MV-4-11 (cell line): ENCODE measurements at regions not wholly inside any gene's neighbourhood (a gene's known extent, or its start where the extent isn't known, plus 50 kb on each side); places are given as distances from the start of the nearest gene placed in this dataset.
A peak's percentile ranks its signal among the peaks of the same experiment; 100 is the strongest.

Source experiments
- DNase-seq: peaks from one replicate; lab custom pipeline; 2025; lab: John Stamatoyannopoulos, UW

GRCh38 chr4:185894481-185894880 lies 82.5 kb upstream of the SORBS2 start:
- DNase-seq: no peak

DNA sequence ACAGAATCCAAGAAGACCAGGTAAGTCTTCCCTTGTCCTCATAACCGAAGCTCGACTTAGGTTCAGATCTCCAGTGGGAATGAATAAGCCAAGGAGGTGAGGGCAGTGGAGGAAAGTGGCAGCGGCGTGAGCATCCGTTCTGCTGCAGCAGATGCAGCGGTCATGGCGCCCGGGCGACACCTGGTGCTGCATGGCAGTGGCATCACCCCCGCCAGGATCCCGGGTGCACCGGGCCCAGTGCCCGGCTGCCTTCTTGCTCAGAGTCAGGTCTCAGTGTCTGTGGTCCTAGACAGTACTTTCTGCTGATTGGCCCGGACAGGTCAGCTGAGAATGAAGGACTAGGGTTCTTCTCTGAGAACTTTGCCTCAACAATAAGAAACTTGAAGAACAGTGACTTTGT lies 83.4 kb upstream of the SORBS2 start:
- DNase-seq: no peak

GRCh38 chr4:185895866-185896265 lies 83.9 kb upstream of the SORBS2 start:
- DNase-seq: no peak

GRCh38 chr4:185896817-185897488 lies 85.0 kb upstream of the SORBS2 start:
- peak; percentile 47 for DNase-seq

GRCh38 chr4:185898413-185898812 lies 86.4 kb upstream of the SORBS2 start:
- no peak for DNase-seq

DNA sequence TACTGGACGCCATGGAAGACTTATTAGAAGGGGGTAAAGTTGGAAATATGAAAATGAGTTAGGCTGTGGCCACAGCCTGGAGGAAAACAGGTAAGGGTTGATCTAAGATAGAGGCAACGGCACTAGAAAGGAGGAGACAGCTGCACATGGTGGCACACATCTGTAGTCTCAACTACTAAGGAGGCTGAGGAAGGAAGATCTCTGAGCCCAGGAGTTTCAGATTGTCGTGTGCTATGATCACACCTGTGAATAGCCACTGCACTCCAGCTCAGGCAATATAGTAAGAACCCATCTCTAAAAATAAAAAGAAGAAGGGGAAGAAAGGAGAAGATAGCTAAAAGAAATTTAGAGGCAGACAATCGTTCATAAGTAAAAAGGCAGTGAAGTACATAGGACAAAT lies 87.8 kb upstream of the SORBS2 start:
- no peak for DNase-seq

DNA sequence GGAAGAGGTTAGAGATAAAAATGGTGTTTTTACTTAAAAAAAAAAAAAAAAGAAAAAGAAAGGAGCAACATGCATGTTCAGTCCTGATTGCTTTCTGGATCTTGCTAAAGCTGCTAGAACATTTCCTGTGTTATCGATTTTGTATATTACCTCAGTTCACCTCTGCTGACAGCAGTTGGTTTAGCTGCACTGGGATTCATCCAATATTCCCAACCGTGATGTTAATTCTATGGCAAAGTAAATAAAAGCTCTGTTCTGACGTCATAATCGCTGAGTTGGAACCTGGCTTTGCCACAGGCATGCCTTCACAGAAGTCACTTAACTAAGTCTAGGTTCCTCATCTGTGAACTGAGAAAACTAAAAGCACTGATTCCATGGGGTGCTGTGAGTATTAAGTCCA lies 90.7 kb upstream of the SORBS2 start:
- DNase-seq: no peak

- no peak for DNase-seq
Measured at GRCh38 chr4:185903205-185903604, 91.2 kb upstream of the SORBS2 start.

- DNase-seq: no peak
Measured at GRCh38 chr4:185904381-185904780, 92.4 kb upstream of the SORBS2 start.

DNA sequence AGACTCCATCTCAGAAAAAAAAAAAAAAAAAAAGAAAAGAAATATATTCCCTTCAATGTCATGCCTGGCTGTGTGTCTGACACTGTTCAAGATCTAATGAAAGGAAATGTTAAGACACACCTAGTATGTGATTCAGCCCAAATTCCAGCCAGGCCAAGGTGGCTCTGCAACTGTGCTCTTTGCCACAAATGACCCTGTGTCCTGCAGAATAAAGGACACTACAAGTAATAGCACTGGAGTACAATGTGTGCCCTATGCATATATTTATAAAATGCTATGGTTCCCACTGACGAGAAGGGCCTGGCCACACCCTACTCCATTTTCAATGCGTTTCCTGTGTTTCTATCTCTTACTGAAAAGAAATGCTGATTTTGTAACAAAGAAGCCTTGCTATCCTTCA lies 98.0 kb upstream of the SORBS2 start:
- no peak for DNase-seq

GRCh38 chr4:185911556-185912064 lies 99.6 kb upstream of the SORBS2 start:
- no peak for DNase-seq

DNA sequence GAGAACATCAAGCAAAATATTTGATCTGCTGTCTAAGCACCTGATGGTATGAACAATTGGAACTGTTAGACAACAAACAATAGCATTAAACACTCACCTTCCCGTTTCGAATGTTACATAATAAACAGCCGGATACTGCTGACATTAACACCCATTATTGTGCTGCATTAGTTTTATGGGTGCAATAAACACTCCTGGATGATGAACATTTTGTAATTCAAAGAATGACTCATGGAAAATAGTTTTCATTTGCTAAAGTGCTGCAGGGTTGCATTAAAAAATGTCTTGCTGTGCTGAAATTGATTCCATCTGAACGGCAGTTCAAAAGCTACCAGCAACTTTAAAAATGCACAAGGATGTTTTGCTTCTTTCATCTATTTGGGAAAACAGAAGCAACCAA lies 100.8 kb upstream of the SORBS2 start:
- DNase-seq: no peak

- DNase-seq: no peak
Measured at GRCh38 chr4:185914583-185915199, 102.7 kb upstream of the SORBS2 start.

DNA sequence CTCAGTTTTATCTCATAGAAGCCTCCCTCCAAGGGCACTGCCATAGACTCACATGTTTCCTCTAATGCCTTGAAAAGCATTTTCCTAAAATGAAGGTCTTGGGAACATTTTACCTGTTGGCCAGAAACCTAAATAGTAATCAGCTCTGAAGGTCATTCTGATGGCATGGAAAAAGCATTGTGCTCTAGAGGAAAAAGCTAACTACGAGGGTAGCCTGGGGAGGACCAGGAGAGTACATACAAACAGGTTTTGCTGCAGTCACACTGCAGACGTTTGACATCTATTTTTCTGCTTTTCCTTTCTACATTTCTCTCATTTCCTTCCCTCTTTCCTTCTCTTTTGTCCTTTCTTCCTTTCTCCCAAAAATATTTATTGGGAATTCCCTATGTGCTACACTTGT lies 103.3 kb upstream of the SORBS2 start:
- no peak for DNase-seq

DNA sequence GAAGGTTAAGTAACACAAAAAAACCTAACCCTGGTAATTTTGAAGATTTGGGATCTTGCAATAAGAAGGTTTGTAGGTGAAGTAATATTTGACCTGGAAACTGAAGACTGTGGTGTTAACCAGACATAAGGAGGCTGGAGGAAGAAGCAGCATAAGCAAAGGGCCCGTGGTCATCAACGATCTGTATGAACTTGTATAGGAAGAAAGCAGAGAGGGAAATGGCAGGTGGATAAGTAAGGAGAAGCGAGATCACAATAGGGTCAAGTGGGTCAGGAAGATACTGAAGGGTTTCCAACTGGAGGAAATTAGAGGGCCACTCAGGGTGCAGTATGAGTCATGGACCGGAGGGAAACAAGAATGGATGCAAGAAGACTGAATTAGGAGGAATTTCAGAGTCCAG lies 103.8 kb upstream of the SORBS2 start:
- no peak for DNase-seq

DNA sequence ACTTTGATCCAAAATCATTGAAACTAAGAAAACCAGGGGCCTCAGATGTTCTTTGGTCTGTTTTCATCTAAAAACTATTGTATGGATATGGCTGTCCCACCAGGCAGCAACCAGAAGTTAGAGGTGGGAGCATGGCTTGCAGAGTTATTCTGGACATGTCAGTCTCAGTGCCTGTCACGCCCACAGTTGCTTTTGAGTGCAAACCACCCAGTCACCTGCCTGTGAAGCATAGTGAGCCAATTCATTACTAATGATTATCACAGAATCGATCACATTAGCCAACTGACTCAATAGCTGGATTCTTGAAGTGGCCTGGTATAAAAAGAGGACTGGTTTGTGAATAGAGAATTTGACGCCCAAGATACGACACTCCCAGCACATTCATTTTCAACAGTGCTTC lies 104.2 kb upstream of the SORBS2 start:
- DNase-seq: no peak

DNA sequence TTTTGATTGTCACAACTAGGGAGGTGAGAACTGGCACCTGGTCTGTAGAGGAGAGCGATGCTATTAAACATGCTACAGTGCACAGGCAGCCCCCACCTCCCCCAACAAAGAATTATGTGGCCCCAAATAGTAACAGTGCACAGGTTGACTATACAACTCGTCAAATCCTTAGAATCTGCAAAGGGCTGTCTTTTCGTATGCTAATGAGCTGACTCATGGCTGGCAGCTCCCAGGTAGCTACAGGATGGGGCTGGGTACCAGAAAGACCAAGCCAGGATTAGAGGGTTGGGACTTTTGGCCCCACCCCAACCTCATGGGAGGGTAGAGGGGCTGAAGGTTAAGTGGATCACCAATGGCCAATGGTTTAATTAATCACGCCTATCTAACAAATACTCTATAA lies 104.7 kb upstream of the SORBS2 start:
- DNase-seq: no peak

DNA sequence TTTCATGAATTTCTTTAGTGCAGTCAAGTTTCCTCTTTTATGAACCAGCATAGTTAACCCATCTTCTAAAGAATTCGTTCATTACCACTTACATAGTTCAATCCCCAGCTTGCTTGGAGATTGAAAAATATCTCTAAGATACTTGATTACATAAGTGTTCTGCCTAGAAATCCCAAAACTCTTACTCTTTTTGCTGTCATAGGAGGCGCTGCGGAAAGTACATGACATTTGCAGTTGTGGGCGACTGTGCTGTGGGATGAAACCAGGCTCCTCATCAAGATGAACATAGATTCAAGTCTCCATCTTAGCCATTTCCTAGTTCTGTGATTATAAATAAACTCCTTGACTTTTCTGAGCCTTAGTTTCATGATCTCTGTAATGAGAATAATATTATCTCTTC lies 107.1 kb upstream of the SORBS2 start:
- DNase-seq: no peak

DNA sequence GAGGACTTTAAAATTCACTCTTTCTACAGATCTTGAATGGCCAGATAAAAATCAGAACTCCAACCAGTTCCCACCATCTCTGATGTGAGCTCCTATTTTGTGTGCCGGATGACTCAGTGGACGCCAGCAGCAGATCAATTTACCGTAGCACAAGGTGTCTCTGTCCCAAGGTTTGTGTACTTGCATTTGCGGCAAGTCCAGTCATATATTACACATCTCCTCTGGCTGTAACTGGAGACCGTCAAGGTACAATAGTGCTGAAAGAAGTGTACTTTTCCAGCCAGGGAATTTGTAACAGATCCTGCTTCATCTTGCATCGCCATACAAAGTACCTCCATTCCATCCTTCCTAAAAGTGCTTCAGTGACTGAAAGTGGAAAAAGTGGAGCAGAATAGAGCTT lies 108.2 kb upstream of the SORBS2 start:
- no peak for DNase-seq

DNA sequence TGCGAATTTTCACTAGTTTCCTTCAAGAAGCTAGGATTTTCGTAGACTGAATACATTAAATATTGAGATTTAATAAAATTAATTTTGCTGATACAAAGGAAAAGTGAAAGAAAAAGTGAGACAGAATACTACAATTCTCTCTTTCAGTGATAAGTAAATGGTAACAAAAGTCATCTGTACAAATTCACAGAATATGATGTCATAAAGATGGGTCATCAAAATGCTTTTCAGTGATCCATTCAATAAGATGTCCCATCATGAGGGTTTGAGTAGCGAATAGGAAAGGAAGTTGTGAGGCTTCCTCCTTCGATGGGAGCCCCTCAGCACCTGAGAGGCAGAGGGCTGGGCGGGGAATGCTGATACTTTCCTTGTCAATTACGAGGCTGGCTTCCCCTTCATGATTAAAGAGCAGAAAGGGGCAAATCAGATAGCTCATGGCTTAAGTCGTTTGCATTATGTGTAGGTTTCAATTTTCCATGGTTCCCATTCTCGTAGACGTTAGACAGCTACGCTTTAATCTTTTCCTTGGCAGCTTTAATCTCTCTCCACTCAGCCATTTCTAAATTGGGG lies 108.8 kb upstream of the SORBS2 start:
- no peak for DNase-seq

GRCh38 chr4:185921583-185922555 lies 109.9 kb upstream of the SORBS2 start:
- no peak for DNase-seq

DNA sequence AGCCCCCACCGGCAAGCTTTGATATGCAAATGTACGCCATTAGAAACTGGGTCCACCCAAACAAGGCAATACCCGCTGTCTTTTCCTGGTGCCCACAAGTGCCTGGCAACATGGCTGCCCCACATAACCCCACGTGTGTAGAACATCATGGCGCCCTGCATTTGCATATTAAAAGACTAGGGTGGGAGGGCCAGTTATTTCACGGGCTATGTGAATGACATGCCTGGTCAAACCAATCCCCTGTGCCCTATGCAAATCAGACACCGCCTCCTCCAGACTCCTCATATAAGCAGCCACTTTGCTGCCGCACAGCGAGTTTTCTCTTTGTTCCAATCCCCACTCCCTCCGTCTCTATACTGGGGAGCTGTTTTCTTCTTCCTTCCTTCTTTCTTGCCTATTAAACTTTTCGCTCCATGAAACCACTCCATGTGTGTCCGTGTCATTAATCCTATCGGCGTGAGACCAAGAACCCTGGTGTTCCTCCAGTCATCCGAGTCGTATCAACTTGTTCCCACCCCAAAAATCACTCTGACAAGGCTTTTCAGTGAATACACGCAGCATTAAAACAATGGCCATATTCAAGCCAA lies 112.6 kb upstream of the SORBS2 start:
- DNase-seq: no peak
